ENCODE measurements at regions not wholly inside any gene's neighbourhood (a gene's known extent, or its start where the extent isn't known, plus 50 kb on each side); places are given as distances from the start of the nearest gene placed in this dataset.

- TF ChIP-seq CTCF (conservative IDR thresholded peaks at IDR 0.05; ENCODE audit: low read depth, low read length) (no peak), EZH2 (IDR thresholded peaks at IDR 0.05; ENCODE audit: low read length, unreplicated experiment) (no peak), EZH2phosphoT487 (IDR thresholded peaks at IDR 0.05; ENCODE audit: borderline replicate concordance, low read length) (no peak)
These were observed 74.2 kb upstream of the KCNH7 start for GRCh38 chr2:162912787-162913186.

Data from PC-3 (cell line).